Kidney epithelial cell (primary cell): ENCODE measurements at regions not wholly inside any gene's neighbourhood (a gene's known extent, or its start where the extent isn't known, plus 50 kb on each side); places are given as distances from the start of the nearest gene placed in this dataset.

Experiments
- DNase-seq: peaks from one replicate; pipeline ENCODE4 v3.0.0-alpha.2; 2010; ENCODE audit warnings: low read depth
- H3K27me3 ChIP-seq: 2 replicates; pipeline ENCODE4 v1.6.0; 2011; ENCODE audit warnings: low read length; ENCODE audit not compliant: control insufficient read depth, insufficient read depth
- H3K36me3 ChIP-seq: 2 replicates; pipeline ENCODE4 v1.5.1; 2011; ENCODE audit warnings: low read length; ENCODE audit not compliant: control insufficient read depth, insufficient read depth
- H3K4me3 ChIP-seq: 2 replicates; pipeline ENCODE4 v1.5.1; 2011; ENCODE audit warnings: low read depth, mild to moderate bottlenecking, control low read depth, low read length
- CTCF ChIP-seq: IDR thresholded peaks from 2 replicates; pipeline ENCODE4 v1.5.1; 2011; ENCODE audit warnings: mild to moderate bottlenecking, moderate library complexity, low read length, control low read depth, inconsistent platforms; ENCODE audit not compliant: insufficient read depth, poor library complexity, severe bottlenecking

- peaks cover 4% of the 10 kb centered on the region for H3K27me3 ChIP-seq
- no peak for TF ChIP-seq CTCF
- no peak for DNase-seq
- no peak overlapping the region for H3K4me3 ChIP-seq
- H3K36me3 ChIP-seq, result no peaks in the 10 kb centered on the region
Measured at GRCh38 chr16:87054154-87054553, 263.0 kb downstream of the C16orf95 start.

- Histone ChIP-seq H3K36me3 (no peaks in the 10 kb centered on the region), H3K4me3 (no peak overlapping the region), H3K27me3 (peaks cover 4% of the 10 kb centered on the region)
- DNase-seq, result no peak
- TF ChIP-seq CTCF, result no peak
Measured at GRCh38 chr16:87054856-87055255, 262.3 kb downstream of the C16orf95 start.

- Histone ChIP-seq H3K4me3 (no peak overlapping the region), H3K27me3 (peaks cover 4% of the 10 kb centered on the region), H3K36me3 (no peaks in the 10 kb centered on the region)
- peak; percentile 27 for TF ChIP-seq CTCF
- DNase-seq, result no peak
Measured at GRCh38 chr16:87056083-87056482, 261.1 kb downstream of the C16orf95 start.

- peaks cover under 1% of the 10 kb centered on the region for H3K27me3 ChIP-seq
- TF ChIP-seq CTCF, result no peak
- no peaks in the 10 kb centered on the region for H3K36me3 ChIP-seq
- DNase-seq, result no peak
- no peak overlapping the region for H3K4me3 ChIP-seq
Measured at GRCh38 chr16:87056551-87056950, 260.6 kb downstream of the C16orf95 start.

DNA sequence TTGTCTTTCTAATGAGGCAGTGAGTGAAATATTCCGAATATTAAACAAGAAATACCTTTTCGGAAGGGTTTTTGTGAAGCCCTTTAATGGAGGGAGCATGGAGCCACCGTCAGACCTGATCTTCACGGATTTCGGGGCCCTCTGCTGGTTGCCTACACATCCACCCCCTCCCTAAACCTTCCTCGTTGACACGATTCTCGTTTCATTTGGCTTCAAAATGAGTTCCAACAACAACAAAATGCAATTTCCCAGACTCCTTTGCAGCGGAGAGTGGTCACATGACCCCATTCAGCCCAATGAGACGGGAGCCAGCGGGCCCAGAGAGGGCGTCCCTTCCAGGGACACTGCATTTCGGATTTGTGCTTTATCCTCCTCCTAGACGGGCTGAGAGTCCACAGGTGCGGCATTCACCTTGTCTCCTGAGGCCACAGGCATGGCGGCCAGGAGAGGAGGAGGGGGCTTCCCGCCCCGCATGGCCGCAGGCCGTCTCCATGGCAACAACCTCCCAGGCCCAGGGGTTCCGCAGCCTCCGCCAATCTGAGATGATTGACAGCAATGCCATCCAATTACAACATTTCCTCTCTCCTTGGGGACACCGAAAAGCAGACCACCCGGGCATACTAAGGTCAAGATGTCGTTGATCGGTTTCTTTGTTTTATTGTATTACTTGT, 259.8 kb downstream of the C16orf95 start:
- Histone ChIP-seq H3K36me3 (no peaks in the 10 kb centered on the region), H3K4me3 (no peak overlapping the region), H3K27me3 (no peaks in the 10 kb centered on the region)
- peak; percentile 19 for TF ChIP-seq CTCF
- DNase-seq, result no peak

- Histone ChIP-seq H3K27me3 (no peaks in the 10 kb centered on the region), H3K4me3 (no peak overlapping the region), H3K36me3 (no peaks in the 10 kb centered on the region)
- DNase-seq, result no peak
- no peak for TF ChIP-seq CTCF
Measured at GRCh38 chr16:87057951-87058560, 259.1 kb downstream of the C16orf95 start.
